Neural cell (in vitro differentiated cells): ENCODE measurements at regions not wholly inside any gene's neighbourhood (a gene's known extent, or its start where the extent isn't known, plus 50 kb on each side); places are given as distances from the start of the nearest gene placed in this dataset.

Source experiments
- H2AFZ ChIP-seq: fragments of 200-600, 300-800 bp; sonication (generic), shearing (Covaris generic); 2 replicates; pipeline ENCODE4 v1.6.0; 2014; ENCODE audit warnings: low read depth, mild to moderate bottlenecking, antibody characterized with exemption, low read length, moderate library complexity
- H3F3A ChIP-seq: fragments of 200-600 bp; shearing (Covaris generic); 2 replicates; pipeline ENCODE4 v1.6.1; 2016; ENCODE audit warnings: mild to moderate bottlenecking, moderate library complexity, mixed read lengths, antibody characterized with exemption, low read length; ENCODE audit not compliant: insufficient read depth, poor library complexity, severe bottlenecking
- H3K27ac ChIP-seq: fragments of 200-600, 300-800 bp; sonication (generic), shearing (Covaris generic); 2 replicates; pipeline ENCODE4 v1.5.1; 2014; ENCODE audit warnings: mild to moderate bottlenecking, low read length, moderate library complexity
- H3K27me3 ChIP-seq: fragments of 300-800, 200-600 bp; sonication (generic), shearing (Covaris generic); 2 replicates; pipeline ENCODE4 v1.6.0; 2014; ENCODE audit warnings: mild to moderate bottlenecking, low read depth, low read length, moderate library complexity; ENCODE audit not compliant: insufficient read depth
- H3K36me3 ChIP-seq: fragments of 300-800, 200-600 bp; sonication (generic), shearing (Covaris generic); 2 replicates; pipeline ENCODE4 v1.5.1; 2014; ENCODE audit warnings: mild to moderate bottlenecking, antibody characterized with exemption, low read length, moderate library complexity; ENCODE audit not compliant: insufficient read depth
- H3K4me2 ChIP-seq: fragments of 300-800, 200-600 bp; sonication (generic), shearing (Covaris generic); 2 replicates; pipeline ENCODE4 v1.6.0; 2014; ENCODE audit warnings: mild to moderate bottlenecking, low read length
- H3K4me3 ChIP-seq: fragments of 300-800, 200-600 bp; sonication (generic), shearing (Covaris generic); 2 replicates; pipeline ENCODE4 v1.5.1; 2014; ENCODE audit warnings: mild to moderate bottlenecking, low read length, moderate library complexity
- H3K79me2 ChIP-seq: fragments of 200-600 bp; shearing (Covaris generic); replicated peaks from 2 replicates; pipeline ENCODE4 v1.6.0; 2014; ENCODE audit warnings: mild to moderate bottlenecking, low read length, moderate library complexity; ENCODE audit not compliant: insufficient read depth
- H3K9ac ChIP-seq: fragments of 300-800, 200-600 bp; sonication (generic), shearing (Covaris generic); 2 replicates; pipeline ENCODE4 v1.6.1; 2016; ENCODE audit warnings: mild to moderate bottlenecking, low read length, mixed read lengths
- H3K9me2 ChIP-seq: fragments of 200-600 bp; shearing (Covaris generic); 2 replicates; pipeline ENCODE4 v1.6.1; 2016; ENCODE audit warnings: mild to moderate bottlenecking, low read length, mixed read lengths; ENCODE audit not compliant: insufficient read depth
- H3K9me3 ChIP-seq: fragments of 200-600, 300-800 bp; sonication (generic), shearing (Covaris generic); 2 replicates; pipeline ENCODE4 v1.6.1; 2016; ENCODE audit warnings: mild to moderate bottlenecking, mixed run types, low read length, moderate library complexity, mixed read lengths
- H4K20me1 ChIP-seq: fragments of 200-600 bp; shearing (Covaris generic); 2 replicates; pipeline ENCODE4 v1.6.1; 2016; ENCODE audit warnings: mild to moderate bottlenecking, mixed run types; ENCODE audit not compliant: insufficient read depth
- CTCF ChIP-seq: fragments of 450-650 bp; IDR thresholded peaks from 2 replicates; pipeline ENCODE4 v1.5.1; 2014; ENCODE audit warnings: antibody characterized with exemption, mild to moderate bottlenecking, moderate library complexity; ENCODE audit not compliant: poor library complexity, severe bottlenecking
- EP300 ChIP-seq: fragments of 450-650 bp; conservative IDR thresholded peaks from 2 replicates; pipeline ENCODE4 v1.6.1; 2014; ENCODE audit warnings: antibody characterized with exemption, mild to moderate bottlenecking, moderate library complexity; ENCODE audit not compliant: poor library complexity, severe bottlenecking
- EZH2 ChIP-seq: fragments of 200-600, 300-800 bp; shearing (Covaris generic), sonication (generic); IDR thresholded peaks from 2 replicates; pipeline ENCODE4 v1.6.1; 2014; ENCODE audit warnings: antibody characterized with exemption, low read length, borderline replicate concordance, mild to moderate bottlenecking; ENCODE audit not compliant: insufficient read depth, poor library complexity, severe bottlenecking
- MXI1 ChIP-seq: fragments of 450-650 bp; conservative IDR thresholded peaks from 2 replicates; pipeline ENCODE4 v1.6.1; 2014; ENCODE audit warnings: antibody characterized with exemption, mild to moderate bottlenecking; ENCODE audit not compliant: poor library complexity, severe bottlenecking
- POLR2AphosphoS5 ChIP-seq: IDR thresholded peaks from 2 replicates; pipeline ENCODE4 v1.6.1; 2012
- RAD21 ChIP-seq: fragments of 450-650 bp; conservative IDR thresholded peaks from 2 replicates; pipeline ENCODE4 v1.6.1; 2014; ENCODE audit warnings: antibody characterized with exemption, mild to moderate bottlenecking, moderate library complexity
- REST ChIP-seq: IDR thresholded peaks from 2 replicates; pipeline ENCODE4 v1.6.1; 2012; ENCODE audit warnings: borderline replicate concordance
- SMC3 ChIP-seq: fragments of 450-650 bp; conservative IDR thresholded peaks from 2 replicates; pipeline ENCODE4 v1.6.1; 2014; ENCODE audit warnings: antibody characterized with exemption, mild to moderate bottlenecking, moderate library complexity; ENCODE audit not compliant: poor library complexity
- TAF1 ChIP-seq: IDR thresholded peaks from 2 replicates; pipeline ENCODE4 v1.6.1; 2012; ENCODE audit warnings: low read depth

GRCh38 chr5:17944046-17944445 lies 309.8 kb downstream of the TAF11L14 start:
- Histone ChIP-seq H2AFZ (no peak overlapping the region), H3F3A (no peaks in the 10 kb centered on the region), H3K27me3 (no peaks in the 10 kb centered on the region), H3K9me2 (no peaks in the 10 kb centered on the region), H3K79me2 (no peaks in the 10 kb centered on the region), H3K4me2 (no peak overlapping the region), H3K9me3 (peaks cover 4% of the 10 kb centered on the region), H3K36me3 (no peaks in the 10 kb centered on the region), H3K9ac (no peak overlapping the region), H3K4me3 (no peak overlapping the region), H3K27ac (no peak overlapping the region), H4K20me1 (no peaks in the 10 kb centered on the region)
- TF ChIP-seq EZH2, result no peak
- no peak for TF ChIP-seq CTCF
- TF ChIP-seq TAF1, result no peak
- no peak for TF ChIP-seq RAD21
- no peak for TF ChIP-seq SMC3

- Histone ChIP-seq H4K20me1 (no peaks in the 10 kb centered on the region), H2AFZ (no peak overlapping the region), H3K27me3 (no peaks in the 10 kb centered on the region), H3K9me3 (peaks cover 8% of the 10 kb centered on the region), H3K9me2 (no peaks in the 10 kb centered on the region), H3K4me2 (no peak overlapping the region), H3K4me3 (no peak overlapping the region), H3K9ac (no peak overlapping the region), H3F3A (no peaks in the 10 kb centered on the region), H3K79me2 (no peaks in the 10 kb centered on the region), H3K27ac (no peak overlapping the region), H3K36me3 (no peaks in the 10 kb centered on the region)
- no peak for TF ChIP-seq EP300
- no peak for TF ChIP-seq POLR2AphosphoS5
- TF ChIP-seq EZH2, result no peak
- no peak for TF ChIP-seq SMC3
- no peak for TF ChIP-seq MXI1
- TF ChIP-seq RAD21, result no peak
- TF ChIP-seq CTCF, result no peak
- TF ChIP-seq TAF1, result no peak
- no peak for TF ChIP-seq REST
These were observed 312.8 kb downstream of the TAF11L14 start for GRCh38 chr5:17947029-17947428.
